ENCODE measurements at regions not wholly inside any gene's neighbourhood (a gene's known extent, or its start where the extent isn't known, plus 50 kb on each side); places are given as distances from the start of the nearest gene placed in this dataset.
"Not testable (repeated sequence)": the region's sequence is repeated elsewhere in the genome, so short reads cannot be mapped to it uniquely, and the experiment has no call there.

DNA sequence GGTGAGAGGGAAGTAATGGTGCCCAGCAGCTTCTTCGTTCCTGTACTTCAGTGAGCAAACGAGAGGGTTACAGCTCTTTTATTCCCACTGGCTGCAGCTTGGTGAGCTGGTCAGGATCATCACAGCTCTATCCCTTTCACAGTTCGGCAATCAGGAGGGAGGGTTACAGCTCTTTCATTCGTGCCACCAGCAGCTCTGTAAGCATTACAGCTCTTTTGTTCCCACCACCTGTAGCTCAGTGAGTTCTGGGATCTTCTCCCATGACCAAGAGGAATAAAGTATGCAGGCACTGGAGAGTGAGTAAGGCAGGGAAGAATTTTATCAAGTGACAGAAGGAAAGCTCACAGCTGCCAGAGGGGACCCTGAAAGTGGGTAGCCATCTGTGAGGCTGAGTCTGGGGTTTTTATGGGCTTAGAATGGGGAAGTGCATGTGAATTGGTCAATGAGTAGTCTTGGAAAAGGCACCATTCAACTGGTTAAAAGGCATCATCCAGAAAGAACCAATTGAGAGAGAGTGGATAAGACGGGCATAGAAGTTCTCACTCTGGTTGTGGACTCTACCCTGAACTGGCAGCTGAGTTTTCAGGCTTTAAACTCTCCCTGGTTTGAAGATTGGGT is 123.7 kb downstream of the COX18 start:
- in situ Hi-C loops (cut with MboI; ENCODE audit: low sequenced_read_pairs), result no loop called here

DNA sequence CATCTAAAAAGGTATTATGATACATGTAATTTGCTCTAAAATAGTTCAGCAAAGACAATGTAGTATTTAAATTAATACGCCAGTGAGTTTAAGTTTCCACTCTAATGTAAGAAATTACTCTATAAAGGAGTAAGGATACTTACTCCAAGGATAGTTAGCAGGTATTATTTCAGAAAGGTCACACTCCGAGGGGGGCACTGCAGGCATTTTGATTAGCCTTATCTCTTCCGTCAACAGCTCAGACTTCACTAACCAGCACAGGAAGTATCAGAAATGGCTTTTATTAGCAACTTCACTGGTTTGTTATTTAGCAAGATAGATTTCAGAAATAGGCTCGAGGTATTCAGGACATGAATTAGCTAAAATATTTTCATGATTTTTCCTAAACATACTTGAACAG is 127.0 kb downstream of the COX18 start:
- in situ Hi-C loops (cut with MboI; ENCODE audit: low sequenced_read_pairs), result no loop called here

DNA sequence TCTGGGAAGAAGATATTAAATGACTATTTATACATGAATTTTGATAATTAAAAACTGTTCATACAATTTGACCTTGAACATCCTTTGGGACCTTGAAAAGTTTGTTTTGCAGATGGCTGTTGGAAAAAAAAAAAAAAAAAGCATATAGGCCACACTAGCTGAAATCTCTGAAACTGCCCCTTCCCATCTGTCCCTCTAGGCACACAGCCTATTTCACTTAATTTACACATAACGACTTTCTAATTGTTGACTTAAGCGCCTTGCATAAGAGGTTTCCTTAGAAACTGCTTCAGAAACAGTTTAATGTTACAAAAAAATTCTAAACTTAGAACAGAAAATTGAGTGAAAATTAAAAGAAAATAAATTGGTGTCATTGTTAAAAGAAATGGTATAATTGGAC is 131.0 kb downstream of the COX18 start:
- in situ Hi-C loops (cut with MboI; ENCODE audit: low sequenced_read_pairs), result no loop called here

GRCh38 chr4:72935462-72935861 is 134.1 kb downstream of the COX18 start:
- in situ Hi-C loops (cut with MboI; ENCODE audit: low sequenced_read_pairs), result no loop called here

DNA sequence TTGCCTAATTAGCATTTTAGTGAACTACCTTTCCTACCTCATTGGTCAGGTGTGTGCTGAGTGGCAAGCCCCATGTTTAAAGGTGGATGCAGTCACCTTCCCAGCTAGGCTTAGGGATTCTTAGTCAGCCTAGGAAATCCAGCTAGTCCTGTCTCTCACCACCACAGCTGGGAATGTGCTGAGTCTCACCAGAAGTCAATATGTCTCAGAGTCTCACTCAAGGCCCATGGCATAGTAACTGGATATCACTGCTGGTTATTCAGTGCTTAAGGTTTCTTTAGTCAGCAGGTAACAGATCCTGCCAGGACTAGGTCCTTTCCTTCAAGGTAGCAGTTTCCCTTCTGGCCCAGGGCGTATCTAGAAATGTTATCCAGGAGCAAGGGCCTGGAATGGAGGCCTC is 136.5 kb downstream of the COX18 start:
- in situ Hi-C loops (cut with MboI; ENCODE audit: low sequenced_read_pairs), result no loop called here

- in situ Hi-C loops (cut with MboI; ENCODE audit: low sequenced_read_pairs), result no loop called here
These were observed 138.2 kb downstream of the COX18 start for GRCh38 chr4:72931346-72931745.

DNA sequence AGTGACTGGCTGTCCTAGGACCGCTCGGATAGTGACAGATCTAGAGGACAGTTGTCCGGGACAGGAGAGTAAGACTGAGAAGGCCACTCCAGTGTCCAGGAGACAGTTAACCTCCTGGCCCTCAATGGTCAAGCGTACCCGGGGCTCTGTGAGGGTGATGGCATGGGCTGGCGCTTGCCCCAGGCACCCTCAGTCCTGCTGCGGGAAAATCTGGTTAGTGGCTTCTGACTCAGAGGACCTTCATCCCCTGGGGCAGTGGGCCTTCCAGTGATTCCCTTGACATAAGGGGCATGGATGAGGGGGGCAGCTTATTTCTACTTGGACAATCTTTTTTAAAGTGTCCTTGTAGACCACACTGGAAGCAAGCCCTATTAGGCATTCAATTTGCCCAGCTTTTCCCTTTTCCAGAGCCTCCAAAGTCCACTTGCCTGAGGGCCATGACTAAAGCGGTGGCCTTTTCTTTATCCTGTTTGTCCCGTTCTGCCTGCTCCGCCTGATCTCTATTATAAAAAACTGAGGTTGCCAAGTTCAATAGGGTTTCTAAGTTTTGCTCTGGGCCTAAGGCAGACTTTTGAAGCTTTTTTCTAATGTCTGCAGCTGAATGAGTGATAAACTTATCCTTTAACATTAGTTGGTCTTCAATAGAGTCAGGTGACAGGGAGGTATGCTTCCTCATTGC is 139.8 kb downstream of the COX18 start:
- in situ Hi-C loops (cut with MboI; ENCODE audit: low sequenced_read_pairs), result not testable (repeated sequence)

DNA sequence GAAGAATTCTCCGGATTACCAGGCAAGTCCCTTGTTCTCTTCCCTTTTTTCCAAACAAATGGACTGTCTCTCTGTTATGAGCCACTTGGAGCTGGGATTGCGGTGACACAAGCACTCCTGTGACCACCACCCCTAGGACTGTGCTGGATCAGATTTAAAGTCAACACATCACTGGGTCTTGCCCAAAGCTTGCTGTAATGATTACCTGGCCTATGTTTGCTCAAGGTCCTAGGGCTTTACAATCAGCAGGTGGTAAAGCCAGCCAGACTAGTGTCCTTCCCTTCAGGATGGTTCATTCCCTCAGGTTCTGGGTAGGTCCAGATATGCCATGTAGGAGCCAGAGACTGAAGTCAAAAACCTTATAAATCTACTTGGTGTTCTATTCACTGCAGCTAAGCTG is 144.7 kb downstream of the COX18 start:
- in situ Hi-C loops (cut with MboI; ENCODE audit: low sequenced_read_pairs), result no loop called here

- in situ Hi-C loops (cut with MboI; ENCODE audit: low sequenced_read_pairs), result no loop called here
These were observed 149.6 kb downstream of the COX18 start for GRCh38 chr4:72919937-72920336.

- in situ Hi-C loops (cut with MboI; ENCODE audit: low sequenced_read_pairs), result no loop called here
These were observed 150.1 kb downstream of the COX18 start for GRCh38 chr4:72919464-72919863.

DNA sequence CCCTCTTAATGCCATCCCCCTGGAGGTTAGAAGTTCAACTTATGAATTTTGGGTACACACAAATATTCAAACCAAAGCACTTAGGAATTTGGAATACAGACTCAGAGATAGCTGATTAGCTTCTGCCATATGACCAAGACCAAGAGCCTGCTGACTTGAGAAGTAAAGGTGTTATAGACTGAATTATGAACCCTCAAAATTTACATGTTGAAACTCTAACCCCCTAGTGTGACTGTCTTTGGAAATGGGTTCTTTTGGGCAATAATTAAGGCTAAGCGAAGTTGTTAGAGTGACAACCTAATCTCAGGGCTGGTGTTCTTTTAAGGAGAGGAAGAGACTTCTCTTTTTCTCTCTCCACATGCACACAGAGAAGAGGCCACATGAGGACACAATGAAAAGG is 151.2 kb downstream of the COX18 start:
- in situ Hi-C loops (cut with MboI; ENCODE audit: low sequenced_read_pairs), result no loop called here

GRCh38 chr4:72911316-72911715 is 158.2 kb downstream of the COX18 start:
- in situ Hi-C loops (cut with MboI; ENCODE audit: low sequenced_read_pairs), result no loop called here

DNA sequence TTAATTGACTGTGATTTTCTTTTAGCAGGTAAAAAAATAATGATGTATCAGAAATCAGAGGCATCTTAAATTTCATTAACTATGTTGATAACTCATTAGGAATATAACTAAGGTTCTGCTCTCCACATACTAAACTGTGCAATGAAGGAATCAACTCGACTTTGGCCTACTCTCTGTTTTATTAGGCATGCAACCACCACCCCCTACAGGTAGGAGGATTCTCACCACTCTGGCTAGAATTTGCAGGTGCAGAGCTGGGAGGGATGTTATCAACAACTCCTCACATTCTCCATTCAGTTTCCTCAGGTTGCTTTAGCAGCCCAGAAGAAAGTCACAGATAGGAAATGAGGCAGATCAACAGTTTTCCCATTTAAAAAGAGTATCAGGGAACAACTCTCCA is 160.1 kb downstream of the COX18 start:
- in situ Hi-C loops (cut with MboI; ENCODE audit: low sequenced_read_pairs), result no loop called here

DNA sequence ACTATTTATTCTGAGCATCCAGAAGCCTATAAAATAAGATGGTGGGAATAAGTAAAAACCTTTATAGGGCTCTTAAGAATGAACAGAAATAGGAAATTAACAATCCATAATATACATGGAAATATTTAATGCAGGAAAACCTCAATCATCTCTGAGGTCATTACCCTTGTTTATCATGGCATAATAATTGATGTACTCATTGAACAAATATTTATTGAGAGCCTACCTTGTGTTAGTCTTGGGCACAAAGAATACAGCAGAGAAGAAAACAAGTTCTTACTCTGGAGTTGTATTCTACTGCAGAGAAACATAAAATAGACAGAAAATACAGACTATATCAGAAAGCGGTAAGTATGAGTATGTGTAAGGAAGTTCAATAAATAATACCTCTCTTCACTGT is 167.2 kb downstream of the COX18 start:
- in situ Hi-C loops (cut with MboI; ENCODE audit: low sequenced_read_pairs), result no loop called here

DNA sequence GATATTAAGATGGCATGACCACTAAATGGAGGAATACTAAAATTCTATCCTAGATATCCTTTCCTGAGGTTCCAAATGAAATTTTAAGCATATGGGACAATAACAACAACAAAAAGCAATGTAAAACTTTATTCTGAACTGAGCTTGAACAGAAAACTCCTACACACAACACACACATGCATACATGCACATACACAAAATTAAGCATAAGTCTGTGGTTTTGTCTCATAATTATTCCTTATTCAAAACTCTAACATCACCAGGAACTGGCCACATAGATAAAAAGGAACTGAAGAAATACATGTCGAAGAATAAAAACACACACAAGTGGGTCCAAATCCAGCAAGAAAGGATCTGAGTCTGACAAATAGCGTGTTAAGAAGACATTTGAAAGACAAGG is 168.0 kb downstream of the COX18 start:
- in situ Hi-C loops (cut with MboI; ENCODE audit: low sequenced_read_pairs), result no loop called here

DNA sequence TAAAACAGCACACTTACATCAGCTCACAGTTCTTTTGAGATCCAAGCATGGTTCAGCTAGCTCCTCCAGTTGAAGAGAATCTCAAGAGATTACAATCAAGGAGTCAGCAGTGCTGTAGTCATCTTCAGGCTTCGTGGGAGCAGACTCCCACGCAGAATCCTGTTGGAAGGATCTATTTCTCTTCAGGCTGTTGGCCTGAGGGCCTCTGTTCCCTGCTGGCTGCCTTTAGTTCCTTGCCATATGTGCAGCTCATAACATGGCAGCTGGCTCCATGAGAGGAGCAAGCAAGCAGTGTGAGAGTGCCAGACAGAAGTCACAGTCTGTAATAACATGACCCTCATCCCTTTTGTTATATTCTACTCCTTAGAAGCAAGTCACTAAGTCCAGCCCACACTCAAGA is 168.6 kb downstream of the COX18 start:
- in situ Hi-C loops (cut with MboI; ENCODE audit: low sequenced_read_pairs), result no loop called here

DNA sequence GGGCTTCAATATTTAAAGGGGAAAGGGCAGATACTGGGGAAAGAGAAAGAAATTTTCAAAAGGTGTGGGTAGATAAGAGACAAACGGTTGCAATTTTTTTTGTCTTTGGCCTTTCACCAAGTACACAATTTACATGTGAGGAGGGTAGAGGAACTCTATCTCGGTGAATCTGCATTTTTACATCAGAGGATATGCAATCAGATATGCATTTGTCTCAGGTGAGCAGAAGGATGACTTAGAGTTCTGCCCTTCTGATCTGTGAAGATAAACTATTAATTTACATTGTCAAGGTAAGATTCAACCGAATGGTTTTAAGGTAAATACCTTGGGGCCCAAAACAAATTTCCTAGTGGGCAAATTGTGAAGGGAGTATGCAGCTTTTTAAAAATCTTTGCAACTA is 169.9 kb downstream of the COX18 start:
- in situ Hi-C loops (cut with MboI; ENCODE audit: low sequenced_read_pairs), result no loop called here

GRCh38 chr4:72899214-72899613 is 170.3 kb downstream of the COX18 start:
- in situ Hi-C loops (cut with MboI; ENCODE audit: low sequenced_read_pairs), result no loop called here

- in situ Hi-C loops (cut with MboI; ENCODE audit: low sequenced_read_pairs), result no loop called here
These were observed 173.0 kb downstream of the COX18 start for GRCh38 chr4:72896515-72896914.

DNA sequence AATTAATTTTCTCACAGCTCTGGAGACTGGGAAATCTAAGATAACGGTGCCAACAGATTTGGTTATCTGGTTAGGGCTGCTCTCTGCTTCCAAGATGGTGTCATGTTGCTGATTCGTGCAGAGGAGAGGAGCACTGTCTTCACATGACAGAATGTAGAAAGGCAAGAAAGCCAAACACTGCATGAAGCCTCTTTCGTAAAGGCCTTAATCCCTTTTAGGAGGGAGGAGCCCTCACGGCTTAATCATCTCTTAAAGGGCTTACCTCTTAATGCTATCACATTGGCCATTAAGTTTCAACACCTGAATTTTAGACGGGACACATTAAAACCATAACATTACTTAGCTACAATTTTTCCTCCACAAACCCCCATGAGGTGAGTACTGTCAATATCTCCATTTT is 174.1 kb downstream of the COX18 start:
- in situ Hi-C loops (cut with MboI; ENCODE audit: low sequenced_read_pairs), result no loop called here

GRCh38 chr4:72893354-72894066 is 176.0 kb downstream of the COX18 start:
- in situ Hi-C loops (cut with MboI; ENCODE audit: low sequenced_read_pairs), result no loop called here

GRCh38 chr4:72888331-72888730 is 181.2 kb downstream of the COX18 start:
- in situ Hi-C loops (cut with MboI; ENCODE audit: low sequenced_read_pairs), result no loop called here
